IgD-negative memory B cell (primary cell): ENCODE measurements at regions not wholly inside any gene's neighbourhood (a gene's known extent, or its start where the extent isn't known, plus 50 kb on each side); places are given as distances from the start of the nearest gene placed in this dataset.

ENCODE experiments used
- H3K27ac Mint-ChIP-seq, 3 donors: one replicate each; pipeline ENCODE4 v1.8.0; 2020 to 2022; ENCODE audit warnings: mild to moderate bottlenecking in 3 of 3, mixed read lengths in 3 of 3, moderate library complexity in 1 of 3
- H3K27me3 Mint-ChIP-seq: one replicate; pipeline ENCODE4 v1.8.0; 2021; ENCODE audit warnings: mixed read lengths
- H3K36me3 Mint-ChIP-seq: one replicate; pipeline ENCODE4 v1.8.0; 2020; ENCODE audit warnings: mild to moderate bottlenecking, mixed read lengths
- H3K4me1 Mint-ChIP-seq, 3 donors: one replicate each; pipeline ENCODE4 v1.8.0; 2020 to 2022; ENCODE audit warnings: mixed read lengths in 3 of 3, mild to moderate bottlenecking in 1 of 3
- H3K4me3 Mint-ChIP-seq, 4 donors: one replicate each; pipeline ENCODE4 v1.8.0; 2020 to 2022; ENCODE audit warnings: mild to moderate bottlenecking in 4 of 4, mixed read lengths in 4 of 4, moderate library complexity in 3 of 4
- H3K9me3 Mint-ChIP-seq, 3 donors: one replicate each; pipeline ENCODE4 v1.8.0; 2020 to 2021; ENCODE audit warnings: mixed read lengths in 3 of 3, mild to moderate bottlenecking in 1 of 3

GRCh38 chr5:145568581-145568980 is 266.6 kb downstream of the PRELID2 start:
- H3K36me3 Mint-ChIP-seq = no peaks in the 10 kb centered on the region
- H3K27me3 Mint-ChIP-seq = no peaks in the 10 kb centered on the region
- H3K9me3 Mint-ChIP-seq = peaks cover 0 to 8% (median 5%) of the 10 kb centered on the region in 3 donors
- no peaks in the 10 kb centered on the region for H3K4me1 Mint-ChIP-seq
- no peak overlapping the region for H3K4me3 Mint-ChIP-seq
- H3K27ac Mint-ChIP-seq = no peak overlapping the region

GRCh38 chr5:145562931-145563330 is 272.2 kb downstream of the PRELID2 start:
- no peak overlapping the region for H3K27ac Mint-ChIP-seq
- no peaks in the 10 kb centered on the region for H3K27me3 Mint-ChIP-seq
- H3K4me3 Mint-ChIP-seq = no peak overlapping the region
- H3K9me3 Mint-ChIP-seq = peaks cover 4 to 9% (median 6%) of the 10 kb centered on the region in 3 donors
- no peaks in the 10 kb centered on the region for H3K36me3 Mint-ChIP-seq
- H3K4me1 Mint-ChIP-seq = no peaks in the 10 kb centered on the region

- peaks cover 4 to 5% (median 4%) of the 10 kb centered on the region in 3 donors for H3K9me3 Mint-ChIP-seq
- H3K4me3 Mint-ChIP-seq = no peak overlapping the region
- H3K4me1 Mint-ChIP-seq = no peaks in the 10 kb centered on the region
- H3K27ac Mint-ChIP-seq = no peak overlapping the region
- no peaks in the 10 kb centered on the region for H3K27me3 Mint-ChIP-seq
- no peaks in the 10 kb centered on the region for H3K36me3 Mint-ChIP-seq
Observed at GRCh38 chr5:145558288-145558687, 276.9 kb downstream of the PRELID2 start.

DNA sequence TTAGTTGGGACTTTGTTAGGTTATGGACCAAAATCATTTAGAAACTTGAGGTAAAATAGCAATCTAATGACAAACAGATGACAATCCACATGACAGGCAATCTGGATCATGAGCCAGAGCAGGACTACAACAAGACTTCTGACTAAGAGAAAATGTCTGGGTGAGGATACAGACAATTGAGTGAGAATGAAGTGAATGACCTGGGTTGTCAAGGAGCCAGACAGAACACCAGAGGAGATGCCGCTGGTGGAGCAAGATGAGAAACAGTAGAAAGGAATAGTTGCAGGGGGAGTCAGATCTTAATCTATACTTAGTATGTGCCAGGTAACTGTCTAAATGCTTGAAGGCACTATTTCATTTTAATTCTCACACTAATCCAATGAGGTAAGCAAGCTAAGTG is 277.8 kb downstream of the PRELID2 start:
- Mint-ChIP-seq H3K36me3 (no peaks in the 10 kb centered on the region), H3K27me3 (no peaks in the 10 kb centered on the region), H3K4me1 (no peaks in the 10 kb centered on the region), H3K9me3 (peaks cover under 1 to 4% (median 4%) of the 10 kb centered on the region in 3 donors), H3K4me3 (no peak overlapping the region), H3K27ac (no peak overlapping the region)

DNA sequence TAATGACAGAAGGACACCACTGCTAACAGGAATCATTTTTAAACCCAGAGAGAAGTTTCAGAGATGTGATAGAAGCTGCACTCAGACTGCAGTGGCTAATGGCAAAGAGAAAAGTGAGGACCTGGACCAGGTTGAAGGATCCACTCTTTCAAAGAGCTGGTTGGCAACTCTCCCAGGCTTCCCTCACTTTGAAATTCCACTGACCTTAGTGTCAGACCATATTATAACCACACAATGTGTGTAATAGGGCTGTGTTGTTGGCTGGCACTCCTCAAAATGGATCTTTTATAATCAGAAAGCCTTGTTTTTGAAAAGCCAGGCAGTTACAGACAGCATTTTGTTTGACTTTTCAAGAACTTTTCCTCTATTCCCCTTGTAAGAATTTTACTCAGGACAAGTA is 280.7 kb downstream of the PRELID2 start:
- no peaks in the 10 kb centered on the region for H3K4me1 Mint-ChIP-seq
- H3K27me3 Mint-ChIP-seq = no peaks in the 10 kb centered on the region
- H3K36me3 Mint-ChIP-seq = no peaks in the 10 kb centered on the region
- no peak overlapping the region for H3K4me3 Mint-ChIP-seq
- H3K27ac Mint-ChIP-seq = no peak overlapping the region
- peaks cover 0 to 2% (median 2%) of the 10 kb centered on the region in 3 donors for H3K9me3 Mint-ChIP-seq

DNA sequence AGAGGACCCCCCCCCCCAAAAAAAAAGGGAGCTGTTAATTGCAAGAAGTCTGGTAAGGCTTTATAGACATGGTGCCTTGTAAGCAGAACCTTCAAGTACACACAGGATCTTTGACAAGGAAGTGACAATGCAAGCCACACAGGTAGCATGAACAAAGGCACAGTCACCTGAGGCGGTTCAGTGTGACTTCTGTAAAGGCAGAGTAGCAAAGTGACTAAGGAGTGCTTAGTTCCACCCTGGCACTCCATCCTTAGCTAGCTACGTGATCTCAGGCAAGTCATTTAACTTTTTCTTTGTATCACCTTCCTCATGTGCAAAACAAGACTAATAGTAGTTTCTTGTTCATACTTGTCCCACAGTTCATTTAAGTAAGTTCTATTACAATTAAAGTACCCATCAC is 282.0 kb downstream of the PRELID2 start:
- Mint-ChIP-seq H3K9me3 (peaks cover 2 to 4% (median 2%) of the 10 kb centered on the region in 3 donors), H3K4me3 (no peak overlapping the region), H3K36me3 (no peaks in the 10 kb centered on the region), H3K27me3 (no peaks in the 10 kb centered on the region), H3K27ac (no peak overlapping the region), H3K4me1 (no peaks in the 10 kb centered on the region)

DNA sequence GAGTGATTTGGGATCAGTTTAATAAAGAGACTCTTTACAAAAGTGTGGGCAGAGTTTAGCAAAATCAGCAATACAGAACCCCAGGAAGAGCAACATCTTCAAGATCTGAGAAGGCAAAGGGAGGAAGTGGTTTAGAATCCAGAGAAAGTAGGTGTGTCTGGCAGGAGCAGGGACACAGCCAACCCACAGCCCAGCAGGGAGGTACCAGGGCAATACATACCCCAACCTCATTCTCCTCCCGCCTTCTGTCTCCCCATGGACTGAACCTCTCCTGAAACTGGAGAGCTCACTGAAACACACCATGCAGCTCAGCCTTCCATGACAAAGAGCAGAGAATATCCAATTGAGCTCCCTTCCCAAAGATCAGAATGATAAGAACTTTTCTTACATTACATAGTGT is 283.4 kb downstream of the PRELID2 start:
- Mint-ChIP-seq H3K9me3 (peaks cover 2 to 4% (median 2%) of the 10 kb centered on the region in 3 donors), H3K27me3 (no peaks in the 10 kb centered on the region), H3K27ac (no peak overlapping the region), H3K4me1 (no peaks in the 10 kb centered on the region), H3K4me3 (no peak overlapping the region), H3K36me3 (no peaks in the 10 kb centered on the region)

DNA sequence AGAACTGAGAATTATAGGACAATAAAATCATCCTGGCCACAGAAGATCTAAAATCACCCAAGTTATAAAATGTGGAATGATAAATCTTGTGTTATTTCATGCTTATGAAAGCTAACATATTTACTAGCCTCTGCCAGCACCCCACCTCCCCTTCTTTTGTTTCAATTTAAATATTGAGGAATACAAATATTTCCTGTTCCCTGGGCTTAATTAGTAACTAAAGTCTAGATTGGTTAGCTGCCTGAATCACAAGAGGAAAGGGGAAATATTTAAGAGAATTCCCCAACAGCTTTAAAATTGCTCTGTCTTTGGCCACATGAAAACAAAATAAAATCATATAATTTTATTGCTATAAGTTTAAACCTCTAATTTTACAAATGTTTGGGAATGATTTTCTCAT is 287.0 kb downstream of the PRELID2 start:
- H3K36me3 Mint-ChIP-seq = no peaks in the 10 kb centered on the region
- no peak overlapping the region for H3K4me3 Mint-ChIP-seq
- H3K27ac Mint-ChIP-seq = no peak overlapping the region
- peaks cover 0 to 4% (median 2%) of the 10 kb centered on the region in 3 donors for H3K9me3 Mint-ChIP-seq
- H3K4me1 Mint-ChIP-seq = no peaks in the 10 kb centered on the region
- H3K27me3 Mint-ChIP-seq = no peaks in the 10 kb centered on the region

GRCh38 chr5:145544401-145544800 is 290.7 kb downstream of the PRELID2 start:
- Mint-ChIP-seq H3K4me3 (no peak overlapping the region), H3K27ac (no peak overlapping the region), H3K27me3 (no peaks in the 10 kb centered on the region), H3K36me3 (no peaks in the 10 kb centered on the region), H3K9me3 (peaks cover 0 to 4% (median 0%) of the 10 kb centered on the region in 3 donors), H3K4me1 (no peaks in the 10 kb centered on the region)

DNA sequence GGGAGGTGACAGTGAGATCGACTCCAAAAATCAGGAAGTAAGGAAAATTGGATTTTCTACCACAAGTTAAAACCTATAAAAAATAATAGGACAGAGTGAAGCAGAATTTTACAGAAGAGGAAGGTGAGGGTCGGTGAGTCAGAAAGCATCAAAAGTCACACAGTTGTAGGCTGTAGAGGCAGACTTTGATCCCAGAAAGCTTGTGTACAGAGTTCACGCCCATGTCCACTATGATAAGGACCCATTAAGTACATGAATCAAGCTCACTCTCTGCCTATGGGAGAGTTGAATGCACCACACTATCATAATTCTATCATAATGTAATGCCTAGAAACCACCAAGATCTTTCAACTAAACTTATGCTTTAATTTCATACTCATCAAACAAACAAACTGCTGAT is 291.2 kb downstream of the PRELID2 start:
- Mint-ChIP-seq H3K4me1 (no peaks in the 10 kb centered on the region), H3K36me3 (no peaks in the 10 kb centered on the region), H3K4me3 (no peak overlapping the region)

DNA sequence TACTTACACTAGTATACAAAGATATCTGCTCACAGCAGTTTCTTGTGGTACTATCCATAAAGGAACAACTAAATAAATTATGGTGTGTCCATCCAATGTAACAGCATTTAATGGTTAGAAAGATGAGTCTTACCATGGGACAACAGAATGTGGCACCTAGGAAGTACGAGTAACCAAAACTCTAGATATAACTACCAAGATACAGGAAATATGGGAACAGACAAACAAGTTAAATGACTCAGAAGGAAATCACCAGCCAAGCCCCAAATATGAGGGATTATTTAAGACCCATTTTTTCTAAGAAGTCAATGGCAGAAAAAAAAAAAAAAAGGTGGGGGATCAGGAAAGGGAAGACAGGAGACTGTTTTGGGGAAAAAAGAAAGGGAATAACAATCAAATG is 294.8 kb downstream of the PRELID2 start:
- no peak overlapping the region for H3K27ac Mint-ChIP-seq
- no peaks in the 10 kb centered on the region for H3K36me3 Mint-ChIP-seq
- H3K4me3 Mint-ChIP-seq = no peak overlapping the region
- peaks cover 1 to 10% (median 2%) of the 10 kb centered on the region in 3 donors for H3K9me3 Mint-ChIP-seq
- H3K27me3 Mint-ChIP-seq = no peaks in the 10 kb centered on the region
- no peaks in the 10 kb centered on the region for H3K4me1 Mint-ChIP-seq

More for the DNA sequence above, 291.2 kb downstream of the PRELID2 start:
- H3K9me3 Mint-ChIP-seq = peaks cover 0 to 3% (median 0%) of the 10 kb centered on the region in 3 donors
- H3K27ac Mint-ChIP-seq = no peak overlapping the region
- no peaks in the 10 kb centered on the region for H3K27me3 Mint-ChIP-seq

DNA sequence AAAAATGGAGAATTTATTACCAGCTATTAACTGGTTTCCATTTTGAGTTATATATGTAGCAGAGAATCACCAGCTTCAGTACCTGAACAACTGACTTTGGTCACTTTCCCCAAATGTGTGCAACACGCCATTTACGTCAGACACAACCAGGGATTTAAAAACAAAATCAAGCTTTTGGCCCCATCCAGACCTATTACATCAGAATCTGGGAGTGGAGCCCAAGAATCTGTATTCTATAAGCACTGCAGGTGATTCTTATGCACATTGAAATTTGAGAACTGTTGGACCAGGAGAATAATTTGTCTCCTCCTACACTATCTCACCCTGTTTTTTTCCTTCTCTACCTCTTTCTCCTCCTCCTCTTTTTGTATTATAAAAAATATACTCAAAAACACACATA is 295.9 kb downstream of the PRELID2 start:
- Mint-ChIP-seq H3K4me3 (no peak overlapping the region), H3K4me1 (no peaks in the 10 kb centered on the region), H3K9me3 (peaks cover 1 to 10% (median 2%) of the 10 kb centered on the region in 3 donors), H3K27ac (no peak overlapping the region), H3K27me3 (no peaks in the 10 kb centered on the region), H3K36me3 (no peaks in the 10 kb centered on the region)

DNA sequence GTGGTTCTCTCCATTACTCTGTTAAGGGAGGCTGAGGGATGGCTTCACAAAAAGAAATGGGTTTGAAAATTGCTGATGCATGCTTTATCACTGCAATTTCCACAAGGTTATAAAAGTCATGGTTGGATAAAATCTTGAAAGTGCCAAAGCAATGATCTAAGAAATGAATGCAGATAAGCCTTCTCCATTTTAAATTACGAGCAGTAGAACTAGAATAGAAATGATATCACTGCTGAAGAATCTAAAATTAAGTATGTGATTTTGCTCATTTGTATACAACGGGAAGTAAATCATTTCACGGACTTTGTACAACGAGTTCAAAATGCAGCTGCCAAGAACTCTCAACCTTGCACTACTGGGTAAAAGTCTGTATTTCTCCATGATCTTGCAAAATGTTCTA is 299.0 kb downstream of the PRELID2 start:
- Mint-ChIP-seq H3K4me3 (no peak overlapping the region), H3K9me3 (peaks cover 1 to 15% (median 4%) of the 10 kb centered on the region in 3 donors), H3K27ac (no peak overlapping the region), H3K36me3 (no peaks in the 10 kb centered on the region), H3K4me1 (no peaks in the 10 kb centered on the region), H3K27me3 (no peaks in the 10 kb centered on the region)

- no peaks in the 10 kb centered on the region for H3K4me1 Mint-ChIP-seq
- H3K27me3 Mint-ChIP-seq = no peaks in the 10 kb centered on the region
- H3K36me3 Mint-ChIP-seq = no peaks in the 10 kb centered on the region
- H3K4me3 Mint-ChIP-seq = no peak overlapping the region
- H3K27ac Mint-ChIP-seq = no peak overlapping the region
- peaks cover 0 to 11% (median 6%) of the 10 kb centered on the region in 3 donors for H3K9me3 Mint-ChIP-seq
Observed at GRCh38 chr5:145531038-145531734, 304.0 kb downstream of the PRELID2 start.

DNA sequence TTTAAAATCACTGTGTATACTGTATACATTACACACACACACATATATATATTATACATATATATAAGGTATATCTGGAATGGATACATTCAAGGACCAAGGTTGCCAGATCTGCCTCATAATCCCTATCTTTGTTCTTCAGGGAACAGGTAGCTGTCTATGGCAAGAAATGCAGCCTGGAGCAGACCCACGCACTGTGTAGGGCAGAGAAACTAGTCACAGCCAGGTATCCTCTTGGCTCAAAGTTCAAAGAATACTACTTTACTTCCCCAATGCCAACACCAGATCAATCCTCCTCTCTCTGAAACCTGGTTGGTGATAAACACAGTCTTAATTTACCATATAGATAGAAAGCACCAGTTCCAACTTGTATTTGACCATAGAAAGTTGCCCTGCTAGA is 313.6 kb downstream of the PRELID2 start:
- H3K36me3 Mint-ChIP-seq = peaks cover 2% of the 10 kb centered on the region
- H3K4me1 Mint-ChIP-seq = no peaks in the 10 kb centered on the region
- no peaks in the 10 kb centered on the region for H3K27me3 Mint-ChIP-seq
- no peak overlapping the region for H3K27ac Mint-ChIP-seq
- peaks cover 0 to 6% (median 2%) of the 10 kb centered on the region in 3 donors for H3K9me3 Mint-ChIP-seq
- no peak overlapping the region for H3K4me3 Mint-ChIP-seq

DNA sequence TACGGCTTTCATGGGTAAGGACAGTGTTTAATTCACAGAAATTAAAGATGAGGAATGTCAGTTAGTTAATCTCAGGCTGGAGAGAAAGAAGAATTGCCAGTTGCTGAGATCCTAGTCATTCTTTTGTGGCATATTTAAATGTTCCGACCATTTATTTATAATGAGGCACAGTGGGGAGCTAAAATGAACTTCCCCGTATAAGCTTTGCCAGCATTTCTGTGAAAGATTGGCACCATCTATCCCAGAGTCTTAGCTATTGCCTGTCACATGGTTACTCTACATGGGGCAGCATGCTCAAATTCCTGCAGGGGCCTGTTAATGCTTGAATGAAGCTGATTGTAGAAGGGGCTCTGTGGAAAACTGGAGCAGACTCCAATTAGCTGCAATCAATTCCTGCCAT is 314.1 kb downstream of the PRELID2 start:
- no peak overlapping the region for H3K27ac Mint-ChIP-seq

More for the DNA sequence above, 314.1 kb downstream of the PRELID2 start:
- Mint-ChIP-seq H3K4me3 (no peak overlapping the region), H3K4me1 (no peaks in the 10 kb centered on the region), H3K27me3 (no peaks in the 10 kb centered on the region), H3K36me3 (peaks cover 2% of the 10 kb centered on the region), H3K9me3 (peaks cover 0 to 6% (median 2%) of the 10 kb centered on the region in 3 donors)
